DND-41 (cell line): ENCODE measurements at regions not wholly inside any gene's neighbourhood (a gene's known extent, or its start where the extent isn't known, plus 50 kb on each side); places are given as distances from the start of the nearest gene placed in this dataset.

Experiments
- ATAC-seq: fragments of 200-7000 bp; cut with Tn5 transposase; 3 replicates; pipeline ENCODE4 v1.9.1; 2021; ENCODE audit warnings: low read depth; ENCODE audit not compliant: insufficient read depth
- DNase-seq: peaks from one replicate; pipeline ENCODE4 v3.0.0-alpha.2; 2020
- H2AFZ ChIP-seq: 2 replicates; pipeline ENCODE4 v1.6.0; 2012; ENCODE audit warnings: low read depth, low read length
- H3K27ac ChIP-seq: 2 replicates; pipeline ENCODE4 v1.5.1; 2012; ENCODE audit warnings: low read length, inconsistent platforms
- H3K27me3 ChIP-seq: fragments of 200-600 bp; sonication (generic); 2 replicates; pipeline ENCODE4 v1.6.0; 2012; ENCODE audit warnings: low read length, mild to moderate bottlenecking, inconsistent platforms; ENCODE audit not compliant: insufficient read depth, poor library complexity
- H3K36me3 ChIP-seq: 2 replicates; pipeline ENCODE4 v1.5.1; 2012; ENCODE audit warnings: low read length, inconsistent platforms; ENCODE audit not compliant: insufficient read depth
- H3K4me1 ChIP-seq: 2 replicates; pipeline ENCODE4 v1.5.1; 2012; ENCODE audit warnings: mild to moderate bottlenecking, low read length; ENCODE audit not compliant: insufficient read depth
- H3K4me2 ChIP-seq: 2 replicates; pipeline ENCODE4 v1.6.0; 2012; ENCODE audit warnings: mild to moderate bottlenecking, moderate library complexity, low read length, inconsistent platforms; ENCODE audit not compliant: insufficient read depth
- H3K4me3 ChIP-seq, 2 experiments: fragments of 200-600 bp in 1 of 2; shearing (Covaris generic) in 1 of 2; 2 replicates each; pipeline ENCODE4 v1.5.1; 2012 to 2016; ENCODE audit warnings: inconsistent platforms in 2 of 2, low read length in 2 of 2, mild to moderate bottlenecking in 2 of 2, low read depth in 1 of 2, moderate library complexity in 1 of 2
- H3K79me2 ChIP-seq: 2 replicates; pipeline ENCODE4 v1.6.0; 2012; ENCODE audit warnings: low read length, inconsistent platforms; ENCODE audit not compliant: insufficient read depth
- H3K9ac ChIP-seq: 2 replicates; pipeline ENCODE4 v1.6.0; 2012; ENCODE audit warnings: low read depth, mild to moderate bottlenecking, inconsistent platforms, low read length, moderate library complexity
- H3K9me3 ChIP-seq: 2 replicates; pipeline ENCODE4 v1.5.1; 2012; ENCODE audit warnings: low read length, moderate library complexity, mild to moderate bottlenecking, inconsistent platforms; ENCODE audit not compliant: insufficient read depth, severe bottlenecking
- H4K20me1 ChIP-seq: 2 replicates; pipeline ENCODE4 v1.6.0; 2012; ENCODE audit warnings: low read length; ENCODE audit not compliant: insufficient read depth
- CTCF ChIP-seq: IDR thresholded peaks from 2 replicates; pipeline ENCODE4 v1.5.1; 2012; ENCODE audit warnings: borderline replicate concordance, low read length, moderate library complexity, mild to moderate bottlenecking; ENCODE audit not compliant: poor library complexity, severe bottlenecking; ENCODE audit errors: extremely low read depth
- EZH2 ChIP-seq: IDR thresholded peaks from 3 replicates; pipeline ENCODE4 v1.6.1; 2012; ENCODE audit warnings: borderline replicate concordance, low read depth, mild to moderate bottlenecking, moderate library complexity, low read length, inconsistent platforms; ENCODE audit not compliant: severe bottlenecking

GRCh38 chr12:92438641-92439419 is 264.0 kb upstream of the PLEKHG7 start:
- Histone ChIP-seq H3K36me3 (no peaks in the 10 kb centered on the region), H3K27me3 (no peaks in the 10 kb centered on the region), H3K4me2 (no peak overlapping the region), H2AFZ (no peak overlapping the region), H4K20me1 (no peaks in the 10 kb centered on the region), H3K4me3 (no peak overlapping the region), H3K79me2 (no peaks in the 10 kb centered on the region), H3K9me3 (no peaks in the 10 kb centered on the region), H3K9ac (no peak overlapping the region), H3K4me1 (peaks cover 11% of the 10 kb centered on the region), H3K27ac (no peak overlapping the region)
- no peak for TF ChIP-seq EZH2
- TF ChIP-seq CTCF: no peak
- ATAC-seq (no peak), DNase-seq (no peak)

- Histone ChIP-seq H3K4me2 (no peak overlapping the region), H3K27ac (no peak overlapping the region)
Observed at GRCh38 chr12:92437452-92437851, 265.3 kb upstream of the PLEKHG7 start.

GRCh38 chr12:92436856-92437255 is 265.9 kb upstream of the PLEKHG7 start:
- Histone ChIP-seq H3K4me2 (no peak overlapping the region), H3K4me1 (peaks cover 2% of the 10 kb centered on the region; the same call in 1 of the 2 replicates), H3K27ac (no peak overlapping the region), H3K9ac (no peak overlapping the region), H3K27me3 (no peaks in the 10 kb centered on the region), H4K20me1 (no peaks in the 10 kb centered on the region), H3K4me3 (no peak overlapping the region), H3K79me2 (no peaks in the 10 kb centered on the region), H2AFZ (no peak overlapping the region), H3K36me3 (no peaks in the 10 kb centered on the region), H3K9me3 (no peaks in the 10 kb centered on the region)
- no peak for DNase-seq
- no peak for ATAC-seq
- TF ChIP-seq CTCF (no peak), EZH2 (no peak)

More at GRCh38 chr12:92437452-92437851, 265.3 kb upstream of the PLEKHG7 start:
- Histone ChIP-seq H3K79me2 (no peaks in the 10 kb centered on the region), H3K4me1 (peaks cover 3% of the 10 kb centered on the region), H3K36me3 (no peaks in the 10 kb centered on the region), H3K27me3 (no peaks in the 10 kb centered on the region), H2AFZ (no peak overlapping the region), H3K9me3 (no peaks in the 10 kb centered on the region), H3K9ac (no peak overlapping the region), H3K4me3 (no peak overlapping the region), H4K20me1 (no peaks in the 10 kb centered on the region)
- TF ChIP-seq CTCF (no peak), EZH2 (no peak)
- no peak for DNase-seq
- ATAC-seq: no peak
